GM19043 (cell line): ENCODE measurements at regions not wholly inside any gene's neighbourhood (a gene's known extent, or its start where the extent isn't known, plus 50 kb on each side); places are given as distances from the start of the nearest gene placed in this dataset.

Source experiments
- ATAC-seq: cut with Tn5 transposase; IDR thresholded peaks from one replicate; pipeline ENCODE4 v1.9.1; 2021; ENCODE audit warnings: low read depth; ENCODE audit not compliant: unreplicated experiment

DNA sequence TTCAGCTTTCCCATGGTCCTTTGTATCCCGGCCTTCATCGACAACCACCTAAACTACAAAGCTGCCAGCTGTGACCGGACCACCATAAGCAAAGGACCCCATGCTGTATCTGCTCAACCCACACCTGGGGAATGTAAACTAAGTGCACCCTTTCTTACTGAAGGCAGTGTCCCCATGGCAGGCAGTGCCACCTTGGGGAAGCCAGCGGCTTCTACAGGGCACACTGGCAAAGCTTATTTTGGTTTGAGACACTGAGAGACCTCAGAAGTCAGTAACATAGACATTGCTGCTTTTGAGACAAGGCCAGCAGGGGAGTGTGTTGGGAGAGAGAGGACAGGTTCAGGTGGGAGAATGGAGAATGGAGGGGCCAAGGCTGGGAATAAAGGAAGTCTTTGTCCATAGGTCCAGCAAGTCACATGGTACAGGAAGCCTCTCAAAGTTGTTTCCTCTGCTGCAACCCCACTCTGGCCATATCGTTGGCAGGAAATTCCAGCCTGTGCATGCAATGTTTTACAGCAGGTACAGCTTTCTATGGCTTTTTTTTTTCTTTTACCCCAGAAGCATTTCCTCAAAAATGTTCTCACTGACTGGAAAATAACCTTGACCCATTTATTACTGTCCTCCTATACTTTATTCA lies 85.9 kb upstream of the NPVF start:
- no peak for ATAC-seq

DNA sequence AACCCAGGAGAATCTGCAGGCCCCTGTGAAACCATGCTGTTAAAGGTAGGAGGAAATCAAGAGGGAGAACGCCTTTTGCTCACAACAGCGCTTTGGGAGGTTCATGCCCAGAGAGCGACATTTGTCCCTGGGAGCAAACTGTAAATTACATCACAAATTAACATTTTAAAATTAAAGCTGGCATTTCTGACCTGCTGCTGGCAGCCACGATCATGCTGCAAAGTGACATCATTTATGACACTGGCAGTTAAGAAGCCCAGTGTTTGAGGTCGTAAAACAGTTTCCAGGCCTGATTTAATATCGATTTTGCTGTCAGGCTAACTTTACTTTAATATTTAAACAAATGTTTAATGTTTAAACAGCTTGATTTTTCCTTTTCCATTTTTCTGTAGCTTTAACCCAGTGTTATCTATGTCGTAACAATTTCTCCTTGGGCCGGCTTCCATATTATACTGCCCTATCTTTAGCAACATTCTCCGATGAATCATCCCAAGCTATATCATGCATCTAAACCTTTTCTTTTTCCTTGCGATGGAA lies 86.5 kb upstream of the NPVF start:
- ATAC-seq, result no peak

DNA sequence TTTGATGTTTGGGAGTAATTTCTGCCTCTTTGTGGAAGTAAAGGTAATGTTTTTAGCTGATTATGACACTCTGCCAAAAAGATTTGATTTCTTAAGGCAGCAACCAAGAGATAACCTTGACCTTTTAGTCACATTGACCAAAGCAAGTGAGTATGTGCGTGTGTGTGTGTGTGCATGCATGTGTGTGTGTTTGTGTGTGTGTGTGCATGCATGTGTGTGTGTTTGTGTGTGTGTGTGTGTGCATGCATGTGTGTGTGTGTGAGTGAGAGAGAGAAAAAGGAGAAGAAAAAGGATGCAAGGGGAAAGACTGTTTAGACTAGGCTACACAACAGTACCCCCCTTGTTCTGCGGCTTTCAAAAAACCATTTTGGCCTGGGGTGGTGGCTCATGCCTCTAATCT lies 88.1 kb upstream of the NPVF start:
- no peak for ATAC-seq

DNA sequence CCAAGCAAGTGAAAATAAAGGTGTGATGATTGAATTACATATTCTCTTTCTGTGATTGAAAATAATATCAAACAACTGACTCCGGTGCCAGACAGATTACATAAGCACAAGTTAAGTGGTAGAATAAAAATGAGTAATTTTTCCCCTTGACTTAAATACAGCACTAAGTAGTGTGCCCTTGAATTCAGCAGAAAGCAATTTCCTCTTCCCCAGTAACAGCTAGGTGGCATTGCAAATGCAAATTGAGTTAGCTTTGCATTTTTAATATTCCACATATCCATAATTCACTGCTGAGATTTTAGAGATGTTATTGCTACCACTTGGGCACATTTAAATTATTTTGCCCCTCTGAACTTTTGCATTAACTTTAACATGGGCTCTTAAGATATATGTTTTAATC lies 89.8 kb upstream of the NPVF start:
- ATAC-seq, result no peak

DNA sequence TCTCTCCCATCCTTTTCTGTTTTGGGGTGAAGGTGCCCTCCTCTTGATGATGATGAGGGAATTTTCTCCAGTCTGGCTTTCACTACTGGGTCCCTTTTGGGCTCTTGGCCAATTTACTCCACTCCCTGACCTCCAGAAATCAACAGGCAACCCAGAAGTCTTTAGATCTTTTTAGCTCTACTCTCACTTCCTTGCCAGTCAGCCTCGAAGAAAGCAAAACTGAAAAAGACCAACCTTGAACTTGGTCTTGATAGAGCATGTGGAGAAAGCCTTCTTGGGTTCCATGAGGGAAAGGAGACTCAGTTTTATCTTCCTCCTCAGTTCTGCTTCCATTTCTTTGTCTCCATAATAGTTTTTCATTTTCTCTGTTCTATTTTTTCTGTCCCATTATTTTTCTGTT lies 91.4 kb upstream of the NPVF start:
- ATAC-seq, result no peak

DNA sequence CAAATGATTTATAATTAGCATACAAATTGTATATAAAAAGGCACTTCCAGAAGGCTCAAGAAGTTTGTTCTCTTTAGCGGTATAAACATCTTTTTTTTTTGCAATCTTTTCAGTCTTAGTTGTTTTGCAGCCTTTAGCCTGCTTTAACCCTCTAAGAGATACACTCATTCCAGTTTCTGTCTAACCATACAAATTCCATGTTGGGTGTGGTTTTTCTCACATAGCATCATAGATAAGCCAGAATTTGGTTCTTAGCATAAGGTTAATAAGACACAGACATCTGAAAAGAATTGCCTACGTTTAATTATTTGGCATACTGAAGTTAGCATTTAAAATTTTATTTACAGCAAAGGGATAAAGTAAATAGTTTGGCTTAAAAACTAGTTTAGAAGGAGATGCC lies 92.5 kb upstream of the NPVF start:
- ATAC-seq, result no peak

DNA sequence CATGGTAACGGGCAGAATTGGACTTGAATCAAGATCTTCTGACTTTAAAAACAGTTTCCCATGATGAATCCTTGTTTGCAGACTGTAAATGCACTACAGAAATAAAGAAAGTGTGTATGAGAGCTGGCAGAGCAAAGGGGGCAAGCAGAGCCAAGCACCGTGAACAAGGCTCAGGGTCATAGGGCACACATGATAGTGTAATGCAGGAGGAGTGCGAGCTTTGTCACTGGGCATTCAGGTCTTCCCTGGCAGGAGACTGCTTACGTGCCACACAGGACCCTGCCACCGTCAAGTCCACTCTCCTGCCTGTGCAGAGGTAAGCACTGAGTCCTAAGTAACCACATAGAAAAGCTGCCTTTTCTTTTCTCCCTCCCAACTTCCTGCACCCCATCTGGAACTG lies 93.1 kb upstream of the NPVF start:
- no peak for ATAC-seq

DNA sequence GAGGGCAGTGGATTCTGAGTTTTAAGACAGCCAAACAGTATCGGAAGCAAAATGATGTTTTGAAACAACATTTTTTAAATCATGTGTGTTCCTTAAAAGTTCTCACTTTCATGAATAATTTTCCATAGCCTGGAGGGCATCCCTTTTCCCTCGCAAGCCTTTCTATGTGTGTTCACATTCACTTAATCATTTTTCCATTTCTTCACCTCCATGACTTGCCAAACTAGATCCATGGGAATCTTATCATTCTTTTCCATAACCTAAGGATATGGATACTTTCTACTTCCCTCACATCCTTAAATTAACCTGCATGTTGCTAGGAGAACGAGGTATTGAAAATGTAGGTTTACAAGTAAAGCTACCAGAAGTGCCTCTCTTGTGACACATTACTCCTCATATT lies 94.2 kb upstream of the NPVF start:
- no peak for ATAC-seq

DNA sequence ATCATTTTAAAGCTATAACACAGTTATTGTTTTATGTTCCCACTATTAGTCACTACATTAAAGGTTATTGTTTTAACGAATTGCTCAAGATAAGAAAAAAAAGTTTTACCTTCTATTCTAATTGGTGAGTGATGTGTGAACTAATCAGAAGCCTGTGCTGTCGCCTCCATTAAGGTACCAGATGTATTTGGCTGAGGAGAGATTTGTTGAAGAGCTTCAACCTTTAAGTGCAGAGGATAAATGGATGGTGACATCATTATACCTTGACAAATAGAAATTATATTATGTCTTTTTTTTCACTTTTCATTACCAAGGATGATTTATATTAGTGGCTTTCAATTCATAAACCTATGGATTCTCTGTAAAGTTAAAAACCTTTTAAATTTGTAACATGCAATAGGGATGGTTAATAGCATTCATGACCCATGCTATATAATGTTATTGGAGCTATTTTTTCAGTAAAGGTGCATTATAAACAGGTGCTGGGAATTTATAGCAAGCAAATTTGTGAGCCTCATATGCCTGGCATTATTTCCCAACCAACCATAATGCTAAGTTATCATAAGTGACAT lies 97.0 kb upstream of the NPVF start:
- no peak for ATAC-seq

DNA sequence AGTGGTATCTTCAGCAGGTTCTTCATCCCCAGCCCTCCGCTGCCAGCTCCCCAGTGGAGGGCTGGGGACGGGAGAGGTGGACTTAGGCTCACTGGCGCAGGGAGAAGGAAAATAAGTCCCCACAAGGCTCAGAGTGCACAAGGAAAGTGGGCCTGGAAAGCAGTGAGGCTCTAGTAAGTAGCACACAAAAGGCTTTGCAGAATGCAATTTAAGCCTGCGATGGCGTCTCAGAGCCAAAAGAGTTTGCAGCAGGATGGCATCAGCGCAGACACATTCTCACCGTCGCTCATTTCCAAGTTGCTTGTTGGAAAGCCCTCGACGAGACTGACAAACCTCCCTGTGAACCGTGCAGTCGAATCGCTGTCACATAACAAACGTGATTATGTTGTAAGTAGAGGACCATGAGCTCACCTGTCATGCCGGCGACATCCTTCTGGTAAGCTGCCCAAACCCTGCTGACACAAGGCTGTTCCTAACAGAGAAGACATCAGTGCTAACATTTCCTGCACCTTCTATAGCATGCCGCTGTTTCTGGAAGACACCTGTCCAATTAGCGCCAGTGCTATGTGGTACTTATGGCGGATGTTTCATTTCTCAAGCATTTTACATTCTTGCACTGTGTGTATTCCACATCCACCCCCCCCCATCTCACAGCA lies 98.3 kb upstream of the NPVF start:
- no peak for ATAC-seq

DNA sequence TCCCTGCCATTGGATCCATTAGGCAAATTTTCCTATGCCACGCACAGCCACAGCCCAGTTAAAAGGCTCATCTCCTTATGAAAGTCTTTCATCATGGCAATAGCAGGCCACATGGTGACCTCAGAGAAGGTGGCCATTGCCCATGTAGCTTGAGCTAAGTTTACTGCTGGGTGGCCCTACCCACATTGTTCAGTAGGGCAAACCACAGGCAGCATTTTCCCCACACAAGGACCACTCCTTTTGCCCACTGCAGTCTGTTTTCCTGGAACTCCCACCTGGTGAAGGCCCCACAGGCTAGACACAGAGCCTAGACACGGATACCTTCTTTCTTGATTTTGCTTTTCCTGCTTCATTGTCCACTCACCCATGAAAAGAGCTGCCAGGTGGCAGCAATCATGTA lies 101.5 kb upstream of the NPVF start:
- no peak for ATAC-seq

DNA sequence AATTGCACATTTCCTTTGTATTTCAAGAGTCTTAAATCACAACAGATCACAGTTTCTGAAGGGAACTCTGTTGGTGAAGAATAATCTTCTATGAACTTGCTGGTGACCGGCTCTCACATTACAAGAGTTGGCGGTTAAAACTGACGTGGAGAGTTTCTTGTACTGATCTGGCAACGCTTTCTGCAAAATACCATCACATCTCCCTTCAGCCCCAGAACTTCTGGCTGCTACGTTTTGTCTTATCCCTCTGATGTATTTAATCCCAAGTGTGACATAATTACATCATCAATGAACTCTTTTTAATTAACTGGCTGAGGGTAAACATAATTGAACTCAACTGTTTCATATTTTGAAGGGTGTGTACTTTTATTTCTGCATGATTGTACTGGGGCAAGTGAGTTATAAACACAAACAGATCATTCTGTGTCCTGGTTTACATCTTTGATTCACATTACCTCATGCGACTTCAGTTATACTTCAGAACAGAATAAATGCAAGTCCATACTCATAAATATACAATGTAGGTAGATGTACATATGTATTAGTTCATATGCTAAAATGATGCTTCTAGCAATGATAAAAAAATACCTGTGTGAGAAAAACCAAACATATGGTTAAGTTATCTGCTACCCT lies 105.1 kb upstream of the NPVF start:
- ATAC-seq, result no peak

DNA sequence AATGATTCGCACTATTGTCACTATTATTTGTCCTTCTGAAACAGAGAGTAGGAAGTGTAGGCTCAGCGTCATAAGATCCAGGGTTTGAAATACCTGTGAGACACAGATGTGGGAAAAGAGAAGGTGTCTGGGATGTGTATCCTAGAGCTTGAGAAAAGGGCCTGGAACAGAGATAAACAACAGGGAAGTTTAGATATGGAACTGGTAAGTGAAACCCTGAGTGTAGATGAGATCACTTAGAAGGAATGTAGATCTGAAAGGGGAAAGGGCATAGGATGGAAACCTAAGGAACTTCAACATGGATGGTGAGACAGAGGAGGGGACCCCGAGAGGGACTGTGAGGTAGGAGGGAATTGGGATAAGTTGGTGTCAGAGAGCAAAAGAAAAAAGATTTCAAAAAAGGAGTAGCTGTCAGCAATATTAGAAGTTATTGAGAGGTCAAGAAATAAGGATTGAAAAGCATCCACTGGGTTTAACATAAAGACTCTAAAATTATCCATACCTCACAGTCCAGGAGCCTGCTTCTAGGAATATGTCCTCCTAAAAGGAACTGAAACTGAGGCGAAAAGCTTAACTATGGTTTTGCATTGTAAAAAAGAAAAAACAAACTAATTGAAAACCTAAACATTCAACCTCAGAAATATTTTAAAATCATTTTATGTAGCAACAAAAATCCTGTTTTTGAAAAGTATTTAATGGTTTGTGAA lies 119.2 kb upstream of the NPVF start:
- no peak for ATAC-seq

DNA sequence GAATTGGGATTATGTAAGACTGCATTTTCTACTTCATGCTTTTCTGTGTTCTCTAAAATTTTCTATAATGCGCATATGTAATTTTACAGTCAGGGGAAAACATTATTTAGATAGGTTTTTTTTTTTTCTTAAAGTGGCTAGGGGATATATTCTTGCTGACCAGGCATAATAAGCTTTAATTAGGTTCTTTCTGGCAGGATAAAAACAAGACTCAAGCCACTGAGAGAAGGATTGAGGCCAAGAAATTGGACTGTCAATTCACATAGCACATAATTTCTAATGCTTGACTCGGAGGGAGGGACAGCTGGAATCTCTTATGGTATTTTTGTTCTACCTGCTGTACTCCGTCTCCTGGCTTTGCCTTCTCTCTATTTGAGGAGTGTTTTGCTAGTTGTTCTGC lies 119.8 kb upstream of the NPVF start:
- ATAC-seq, result no peak

DNA sequence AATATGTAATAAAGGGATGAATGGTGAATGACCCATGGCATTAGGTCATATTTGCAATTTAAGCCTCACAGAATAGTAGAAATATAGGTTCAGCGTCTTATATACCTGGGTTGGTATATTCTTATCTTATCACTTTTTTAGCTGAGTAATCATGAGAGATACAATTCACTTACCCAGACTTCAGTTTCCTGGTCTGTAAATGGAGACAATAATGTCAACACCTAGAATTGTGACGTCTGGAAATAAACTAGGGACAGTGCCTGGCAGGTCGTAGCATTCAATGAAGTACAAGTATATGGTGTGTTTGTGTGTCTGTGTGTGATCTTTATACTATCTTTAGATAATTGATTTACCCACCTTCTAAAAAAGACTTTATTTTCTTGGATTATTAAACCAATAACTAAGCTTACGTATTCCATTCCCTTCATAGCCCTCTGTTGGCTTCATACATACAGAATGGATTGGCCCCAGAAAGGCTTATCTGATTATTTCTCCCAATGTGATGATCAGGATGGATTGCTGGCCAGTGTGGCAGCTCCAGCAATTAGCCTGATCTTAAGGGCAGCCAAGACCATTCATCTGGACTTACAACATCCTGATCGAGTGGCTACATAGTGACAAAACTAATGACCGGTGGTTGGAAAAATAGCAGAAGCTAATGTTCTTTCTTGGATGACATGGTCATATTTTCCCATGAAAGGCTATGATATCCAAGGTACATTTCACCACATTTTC lies 121.2 kb upstream of the NPVF start:
- ATAC-seq, result no peak

DNA sequence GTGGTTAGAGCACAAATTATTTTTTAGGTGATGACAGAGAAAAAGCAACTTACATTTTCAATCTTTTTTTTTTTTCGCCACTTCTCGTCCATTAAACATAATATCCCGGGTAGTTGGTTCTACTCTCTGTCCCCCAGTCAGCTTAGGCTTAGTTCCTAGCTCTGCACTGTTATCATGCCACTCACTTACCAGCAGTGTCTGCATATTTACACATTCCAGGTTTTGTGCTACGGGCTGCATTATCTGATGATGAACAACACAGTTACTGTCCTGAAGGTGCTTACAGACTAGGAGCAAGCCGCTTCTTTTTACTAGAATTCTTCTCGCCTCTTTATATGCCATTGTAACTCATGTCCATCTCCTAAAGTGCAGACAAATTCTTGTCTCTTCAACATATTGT lies 121.8 kb upstream of the NPVF start:
- ATAC-seq, result no peak

DNA sequence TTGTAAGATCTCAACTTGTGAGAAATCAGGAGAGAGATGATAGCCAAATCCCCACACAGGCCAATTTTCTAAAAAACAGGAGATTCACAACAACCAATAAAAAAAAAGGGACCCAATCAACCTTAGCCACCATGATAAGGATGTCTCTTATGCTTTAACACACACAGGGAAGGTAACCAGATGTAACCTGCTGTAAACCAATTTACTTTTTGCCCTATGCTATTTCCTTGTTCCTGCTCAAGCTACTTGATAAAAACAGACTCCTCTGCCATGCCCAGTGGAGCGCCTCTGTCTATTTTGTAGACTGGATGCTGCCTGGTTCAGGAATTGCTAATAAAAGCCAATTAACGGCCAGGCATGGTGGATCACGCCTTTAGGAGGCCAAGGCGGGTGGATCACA lies 123.5 kb upstream of the NPVF start:
- no peak for ATAC-seq

DNA sequence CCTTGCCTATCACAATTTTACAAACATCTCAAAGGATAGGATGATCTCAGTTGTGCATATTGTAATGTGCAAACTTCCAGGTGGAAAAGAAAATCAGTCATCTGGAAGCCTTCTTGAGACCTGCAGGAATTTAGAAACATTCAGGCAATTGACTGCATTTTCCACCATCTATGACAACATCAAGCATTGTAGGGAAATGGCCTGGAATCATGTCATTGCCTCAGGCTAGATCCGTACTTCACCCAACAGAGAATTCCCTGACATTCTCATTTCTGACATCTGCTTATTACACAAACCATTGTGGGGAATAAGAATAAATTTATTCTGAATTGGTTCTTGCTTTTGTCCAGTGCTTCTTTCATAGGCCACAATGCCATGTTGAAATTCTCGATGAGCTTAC lies 124.9 kb upstream of the NPVF start:
- no peak for ATAC-seq

DNA sequence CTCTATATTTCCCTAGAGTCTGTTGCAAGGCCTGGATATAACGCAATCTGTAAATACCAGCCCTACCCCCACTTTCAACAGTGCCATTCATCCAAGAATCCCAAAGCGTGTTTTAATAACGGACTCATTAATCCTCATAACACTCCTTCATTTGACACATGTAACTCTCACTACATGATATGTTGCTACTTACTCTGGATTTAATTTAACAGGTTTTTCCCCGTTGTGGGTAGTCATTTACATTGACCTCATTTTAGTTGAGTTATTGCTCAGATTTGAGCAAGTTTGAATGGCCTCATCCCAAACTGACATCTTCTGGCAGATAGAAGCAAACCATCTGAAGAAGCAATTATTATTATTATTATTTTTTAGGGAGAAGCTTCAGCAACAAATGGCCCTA lies 125.4 kb upstream of the NPVF start:
- no peak for ATAC-seq

DNA sequence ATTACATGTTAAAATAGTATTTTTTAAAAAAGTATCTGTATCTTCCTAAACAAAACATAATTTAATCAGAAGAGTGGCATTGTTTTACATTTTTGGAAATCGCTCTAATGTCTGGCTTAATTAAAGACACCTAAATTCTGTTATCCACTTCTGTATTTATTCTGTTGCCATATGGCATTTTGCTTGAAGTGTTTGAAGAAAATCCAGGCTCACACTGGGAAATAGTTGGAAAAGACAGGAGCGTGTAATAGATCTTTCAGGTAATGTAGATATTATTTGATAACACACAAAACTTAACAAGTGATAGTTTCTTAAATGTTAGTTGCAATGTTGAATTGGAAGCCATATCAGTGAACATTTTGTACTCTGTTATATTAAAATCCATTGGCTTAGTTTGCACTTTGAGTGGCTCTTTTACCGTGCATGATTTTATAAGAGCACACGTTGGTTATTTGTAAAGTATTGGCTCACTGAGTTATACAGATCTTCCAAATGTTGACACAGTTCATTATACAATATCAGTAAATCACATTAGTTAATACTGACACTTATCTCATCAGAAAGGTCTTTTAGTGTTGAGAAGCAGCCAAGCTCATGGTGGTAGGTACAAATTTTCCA lies 128.4 kb upstream of the NPVF start:
- ATAC-seq, result no peak
